ENCODE measurements at regions not wholly inside any gene's neighbourhood (a gene's known extent, or its start where the extent isn't known, plus 50 kb on each side); places are given as distances from the start of the nearest gene placed in this dataset.

DNA sequence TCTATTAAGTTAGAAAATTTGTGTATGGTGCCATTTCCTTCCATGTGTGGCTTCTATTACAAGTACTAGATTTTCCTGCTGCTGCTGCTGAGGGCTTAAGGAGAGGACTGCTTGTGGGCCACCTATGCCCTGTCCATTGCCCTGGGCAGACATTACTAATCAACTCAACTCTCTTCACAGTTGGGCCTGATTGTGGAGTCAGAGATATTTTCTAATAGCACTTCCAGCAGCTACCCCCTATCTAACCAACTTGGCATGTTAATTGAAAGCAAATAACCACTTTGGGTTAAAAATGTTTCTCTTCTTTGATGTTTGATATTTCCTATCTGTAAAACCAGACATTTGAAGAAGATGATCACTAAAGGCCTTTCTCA, 242.0 kb downstream of the EDEM1 start:
- DNase-seq, result peak; percentile 58

DNA sequence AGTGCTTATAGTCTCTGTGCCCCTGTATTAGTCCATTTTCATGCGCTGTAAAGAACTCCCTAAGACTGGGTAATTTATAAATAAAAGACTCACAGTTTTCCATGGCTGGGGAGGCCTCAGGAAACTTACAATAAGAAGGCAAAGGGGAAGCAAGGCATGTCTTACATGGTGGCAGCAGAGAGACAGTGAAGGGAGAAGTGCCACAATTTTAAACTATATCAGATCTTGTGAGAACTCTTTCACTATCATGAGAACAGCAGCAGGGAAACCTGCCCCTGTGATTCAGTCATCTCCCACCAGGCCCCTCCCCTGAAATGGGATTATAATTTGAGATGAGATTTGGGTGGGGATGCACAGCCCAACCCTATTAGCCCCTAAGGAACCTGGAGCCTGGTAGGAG, 243.2 kb downstream of the EDEM1 start:
- DNase-seq, result no peak

DNA sequence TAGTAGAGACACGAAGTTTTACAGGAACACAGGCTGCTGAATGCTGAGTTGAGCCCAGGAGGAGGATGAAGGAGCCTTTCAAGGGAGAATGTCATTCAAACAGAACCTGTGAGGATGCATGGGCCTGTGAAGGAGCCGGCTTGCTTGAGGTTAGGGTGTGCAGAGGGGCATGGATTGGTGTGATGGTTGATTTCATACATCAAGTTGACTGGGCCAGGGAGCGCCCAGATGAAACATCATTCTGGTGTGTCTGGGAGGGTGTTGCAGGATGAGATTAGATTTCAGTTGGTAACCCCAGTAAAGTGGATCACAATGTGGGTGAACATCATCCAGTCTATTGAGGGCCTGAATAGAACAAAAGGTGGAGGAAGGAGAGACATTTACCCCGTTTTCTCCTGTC, 243.6 kb downstream of the EDEM1 start:
- DNase-seq, result peak; percentile 40

DNA sequence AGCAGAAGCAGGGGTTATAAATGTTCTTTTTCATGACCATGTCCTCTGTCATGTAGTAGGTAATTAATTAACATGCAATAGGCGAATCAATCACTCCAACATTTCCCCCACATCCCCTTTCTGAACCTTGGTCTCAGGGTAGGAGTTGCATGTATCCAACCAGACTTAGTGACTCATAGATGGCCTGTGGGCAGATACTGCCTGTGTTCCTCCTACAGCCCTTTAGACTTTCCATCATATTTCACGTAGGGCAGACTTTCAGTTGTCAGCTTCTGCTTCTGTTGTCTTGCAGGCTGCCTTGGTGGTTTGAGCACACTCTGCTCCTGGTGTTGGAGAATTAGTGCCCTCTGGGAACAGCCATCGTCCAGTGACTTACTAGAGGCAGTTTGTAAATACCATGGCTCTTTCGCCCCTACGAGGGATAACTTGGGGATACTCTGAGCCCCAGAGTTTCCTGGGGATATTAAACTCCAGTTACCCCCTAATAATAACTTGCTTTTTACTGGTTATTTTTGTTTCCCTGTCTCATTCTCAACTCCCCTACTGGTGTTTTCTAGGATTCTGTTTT, 244.4 kb downstream of the EDEM1 start:
- DNase-seq, result no peak

DNA sequence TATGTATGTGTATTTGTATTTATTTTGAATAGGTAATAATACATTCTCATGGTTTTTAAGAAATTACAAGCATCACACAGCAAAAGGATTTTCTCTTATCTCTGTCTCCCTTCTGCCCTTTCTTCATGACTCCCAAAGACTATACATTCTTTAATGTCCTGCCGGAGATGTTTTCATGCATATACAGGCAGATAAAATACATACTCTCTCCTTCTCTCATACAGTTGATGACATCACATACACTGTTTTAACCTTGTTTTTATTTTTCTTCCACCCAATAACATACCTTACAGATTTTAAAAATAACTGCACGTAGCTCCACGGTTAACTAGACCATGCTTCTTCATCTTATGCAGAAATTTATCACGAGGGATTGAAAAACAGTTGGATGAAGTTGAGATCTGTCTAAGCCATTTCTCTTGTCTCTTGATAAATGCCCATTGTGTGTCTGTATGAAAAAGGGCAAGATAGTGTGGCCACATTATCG, 249.8 kb downstream of the EDEM1 start:
- DNase-seq, result peak; percentile 72

DNA sequence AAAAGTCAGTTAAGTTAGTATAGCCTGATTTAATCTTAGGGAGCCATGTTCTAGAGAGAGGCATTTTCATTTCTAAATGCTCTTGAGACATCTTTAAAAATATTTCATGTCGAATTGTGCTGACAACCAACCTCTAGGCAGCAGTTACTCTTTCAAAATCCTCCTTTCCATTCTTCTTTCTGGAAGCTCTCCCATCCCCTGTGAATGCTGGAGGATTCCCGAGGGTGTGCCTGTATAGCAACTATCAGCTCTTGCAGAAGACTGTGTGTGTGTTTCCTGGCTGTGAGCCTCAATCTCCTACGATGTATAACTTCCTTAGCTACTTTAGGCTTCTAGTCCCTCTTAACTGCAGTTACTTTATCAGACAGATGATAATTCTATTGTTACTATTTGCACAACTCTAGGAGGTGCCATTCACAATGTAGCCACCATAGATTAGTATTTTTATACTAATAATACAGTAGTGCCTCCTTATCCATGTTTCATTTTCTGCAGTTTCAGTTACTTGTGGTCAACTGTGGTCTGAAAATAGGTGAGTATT, 250.3 kb downstream of the EDEM1 start:
- peak; percentile 63 for DNase-seq

DNA sequence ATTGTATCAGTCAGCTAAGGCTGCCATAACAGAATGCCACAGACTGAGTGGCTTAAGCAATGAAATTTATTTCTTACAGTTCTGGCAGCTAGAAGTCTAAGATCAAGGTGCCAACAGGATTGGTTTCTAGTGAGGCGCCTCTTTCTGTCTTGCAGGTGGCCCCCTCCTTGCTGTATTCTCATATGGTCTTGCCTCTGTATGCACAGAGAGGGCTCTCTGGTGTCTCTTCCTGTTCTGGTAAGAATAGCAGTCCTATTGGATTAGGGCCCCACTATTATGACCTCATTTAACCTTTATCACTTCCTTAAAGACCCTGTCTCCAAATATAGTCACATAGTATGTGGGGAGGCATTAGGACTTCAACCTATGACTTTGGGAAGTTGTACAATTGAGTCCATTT, 253.9 kb downstream of the EDEM1 start:
- no peak for DNase-seq

DNA sequence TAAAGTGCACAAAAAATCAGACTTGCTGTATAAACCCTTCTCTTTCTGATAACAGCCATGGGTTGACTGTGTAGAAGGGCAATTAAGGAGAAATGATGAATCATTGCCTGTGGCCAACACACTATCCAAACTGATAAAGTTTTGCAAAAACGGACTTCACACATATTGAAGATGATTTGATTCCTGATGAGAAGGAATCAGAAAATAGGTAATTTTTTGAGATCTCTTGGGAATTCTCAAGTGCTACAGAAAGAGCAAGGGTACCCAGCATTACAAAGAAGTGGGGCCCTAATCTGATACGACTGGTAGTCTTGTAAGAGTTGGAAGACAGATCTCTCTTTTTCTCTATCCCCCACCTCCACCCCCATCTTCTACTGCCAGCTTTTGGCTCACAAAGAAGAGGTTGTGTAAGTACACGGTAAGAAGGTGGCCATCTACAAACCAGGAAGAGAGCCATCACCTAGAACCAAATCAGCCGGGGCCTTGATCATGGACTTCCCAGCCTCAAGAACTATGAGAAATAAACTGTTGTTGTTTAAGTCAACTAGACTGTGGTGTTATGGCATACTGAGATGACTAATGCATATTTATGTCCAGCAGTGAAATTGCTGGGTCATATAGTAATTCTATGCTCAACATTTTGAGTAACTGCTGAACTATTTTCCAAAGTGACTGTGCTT, 254.7 kb downstream of the EDEM1 start:
- peak; percentile 79 for DNase-seq

DNA sequence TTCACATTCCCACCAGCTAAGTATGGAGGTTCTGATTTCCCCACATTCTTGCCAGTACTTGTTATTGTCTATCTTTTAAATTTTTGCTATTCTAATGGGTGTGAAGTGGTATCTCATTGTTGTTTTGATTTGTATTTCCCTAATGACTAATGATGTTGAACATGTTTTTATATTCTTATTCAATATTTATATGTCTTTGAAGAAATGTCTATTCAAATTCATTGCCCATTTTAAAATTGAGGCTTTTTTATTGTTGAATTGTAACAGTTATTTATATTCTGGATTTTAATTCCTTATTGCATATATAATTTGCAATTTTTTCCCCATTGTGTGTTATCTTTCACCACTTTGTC, 255.3 kb downstream of the EDEM1 start:
- no peak for DNase-seq

DNA sequence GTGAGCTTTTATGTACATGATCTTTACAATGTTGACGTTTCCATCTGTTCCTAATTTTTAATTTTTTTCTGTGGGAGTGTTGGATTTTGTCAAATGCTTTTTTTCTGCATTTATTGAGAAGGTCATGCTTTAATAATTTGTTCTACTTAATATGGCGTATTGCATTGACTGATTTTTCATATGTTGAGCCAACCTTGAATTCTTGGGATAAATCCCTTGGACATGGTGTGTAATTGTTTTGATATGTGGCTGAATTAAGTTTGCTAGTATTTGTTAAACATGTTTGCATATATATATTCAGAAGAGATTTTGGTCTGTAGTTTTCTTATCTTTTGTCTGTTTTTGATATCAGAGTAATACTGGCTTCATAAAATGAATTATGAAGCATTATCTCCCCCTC, 256.7 kb downstream of the EDEM1 start:
- DNase-seq, result no peak

DNA sequence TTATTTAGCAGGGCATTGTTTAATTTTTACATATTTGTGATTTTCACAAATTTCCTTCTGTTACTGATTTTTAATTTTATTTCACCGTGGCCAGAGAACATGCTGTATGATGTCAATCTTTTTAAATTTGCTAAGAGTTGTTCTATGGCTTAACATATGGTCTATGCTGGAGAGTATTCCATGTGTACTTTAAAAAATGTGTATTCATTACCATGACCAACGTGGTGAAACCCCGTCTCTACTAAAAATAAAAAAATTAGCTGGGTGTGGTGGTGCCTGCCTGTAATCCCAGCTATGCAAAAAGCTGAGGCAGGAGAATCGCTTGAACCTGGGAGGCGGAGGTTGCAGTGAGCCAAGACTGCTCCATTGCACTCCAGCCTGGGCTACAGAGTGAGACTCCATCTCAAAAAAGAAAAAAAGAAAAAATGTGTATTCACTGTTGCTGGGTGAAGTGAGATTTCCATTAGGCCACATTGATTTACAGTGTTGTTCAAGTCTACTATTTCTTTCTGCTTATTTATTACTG, 258.2 kb downstream of the EDEM1 start:
- DNase-seq, result no peak

DNA sequence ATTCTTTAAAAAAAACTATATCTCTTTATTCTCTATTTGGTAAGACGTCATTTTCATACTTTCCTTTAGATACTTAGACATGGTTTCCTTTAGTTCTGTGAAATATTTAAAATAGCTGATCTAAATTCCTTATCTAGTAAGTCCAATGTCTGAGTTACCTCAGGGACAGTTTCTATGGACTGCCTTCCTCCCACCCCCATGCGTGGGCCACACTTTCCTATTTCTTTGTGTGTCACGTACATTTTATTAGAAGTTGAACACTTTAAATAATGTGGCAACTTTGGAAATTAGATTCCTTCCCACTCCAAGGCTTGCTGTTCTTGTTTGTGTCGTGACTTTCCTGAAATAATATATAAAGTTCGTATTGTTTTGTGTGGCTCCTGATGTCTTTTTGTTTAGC, 260.7 kb downstream of the EDEM1 start:
- no peak for DNase-seq

DNA sequence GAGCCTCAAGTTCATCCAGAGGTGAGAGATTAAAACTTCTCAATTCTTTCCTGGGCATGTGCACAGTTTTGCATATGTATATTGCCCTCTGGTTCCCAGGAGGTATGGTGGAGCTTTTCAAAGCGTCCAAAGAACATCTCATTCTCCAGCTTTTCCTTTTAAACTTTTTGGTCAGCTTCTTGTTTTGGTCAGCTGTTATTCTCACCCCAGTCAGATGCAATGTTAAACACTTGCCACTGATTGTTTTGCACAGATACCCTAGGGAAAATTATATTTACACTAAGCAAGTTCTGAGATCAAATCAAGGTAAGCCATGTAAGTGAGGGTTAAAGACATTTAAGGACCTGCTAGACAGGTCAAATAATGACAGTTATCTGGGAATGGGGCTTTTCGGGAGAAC, 261.3 kb downstream of the EDEM1 start:
- no peak for DNase-seq

DNA sequence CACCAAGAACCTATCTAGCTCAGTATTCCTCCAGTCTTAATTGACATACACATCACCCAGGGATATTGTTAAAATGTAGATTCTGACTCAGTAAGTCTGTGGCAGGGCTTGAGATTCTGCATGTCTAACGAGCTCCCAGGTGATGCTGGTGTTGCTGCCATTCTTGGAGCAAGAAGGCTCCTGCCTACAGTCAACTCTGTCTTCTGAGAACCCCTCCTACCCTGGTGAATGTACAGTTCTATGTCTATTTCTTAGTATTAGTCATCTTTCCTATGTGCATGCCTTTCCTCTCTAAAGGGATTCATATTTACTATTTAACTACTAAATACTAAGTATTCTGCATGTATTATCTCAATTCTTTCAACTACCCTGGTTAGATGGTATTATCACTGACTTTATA, 268.7 kb downstream of the EDEM1 start:
- no peak for DNase-seq

DNA sequence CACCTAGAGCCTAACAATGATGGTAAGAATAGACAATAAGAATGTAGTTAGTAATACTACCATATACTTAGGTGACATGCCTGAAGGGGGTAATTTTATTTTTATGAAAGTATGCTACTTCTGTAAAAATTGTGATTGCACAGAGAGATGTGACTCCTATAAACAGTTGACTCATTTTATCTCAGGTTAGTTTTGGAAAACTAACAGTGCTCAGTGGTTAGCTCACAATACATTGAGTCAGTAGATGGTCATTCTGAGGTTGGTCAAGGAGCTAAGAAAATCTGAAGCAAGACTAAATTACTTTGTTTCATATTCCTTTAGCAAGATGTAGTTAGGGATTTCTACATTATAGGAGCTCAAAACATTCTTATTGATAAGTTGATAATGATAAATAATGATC, 271.0 kb downstream of the EDEM1 start:
- no peak for DNase-seq

DNA sequence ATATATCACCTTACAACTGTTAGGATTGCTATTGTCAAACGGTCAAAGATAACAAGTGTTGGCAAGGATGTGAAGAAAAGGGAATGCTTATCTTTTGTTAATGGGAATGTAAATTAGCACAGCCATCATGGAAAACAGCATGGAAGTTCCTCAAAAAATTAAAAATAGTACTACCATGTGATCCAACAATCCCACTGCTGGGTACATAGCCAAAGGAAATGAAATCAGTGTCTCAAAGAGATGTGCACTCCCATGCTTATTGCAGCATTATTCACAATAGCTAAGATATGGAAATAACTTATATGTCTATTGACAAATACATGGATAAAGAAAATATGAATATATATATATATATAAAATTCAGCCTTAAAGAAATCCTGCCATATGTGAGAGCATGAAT, 274.6 kb downstream of the EDEM1 start:
- DNase-seq, result no peak

DNA sequence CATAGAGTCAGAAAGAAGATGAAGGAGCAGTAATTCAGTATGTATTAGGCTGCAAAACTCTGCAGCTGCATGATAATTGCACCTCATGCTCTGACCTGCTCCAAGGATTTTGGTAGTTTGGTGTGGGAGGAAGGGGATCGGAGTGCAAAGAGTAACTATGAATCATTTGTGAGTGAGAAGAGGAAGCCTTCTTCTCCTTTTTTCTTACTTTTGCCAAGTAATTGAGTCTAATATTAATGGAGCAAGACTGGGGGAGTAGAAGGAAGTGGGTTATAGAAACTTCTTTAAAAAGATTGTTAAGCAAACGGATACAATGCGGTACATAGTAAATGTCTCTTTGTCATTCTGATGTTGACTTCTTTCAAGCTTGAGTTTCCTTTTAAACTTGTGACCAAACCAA, 276.5 kb downstream of the EDEM1 start:
- peak; percentile 38 for DNase-seq

DNA sequence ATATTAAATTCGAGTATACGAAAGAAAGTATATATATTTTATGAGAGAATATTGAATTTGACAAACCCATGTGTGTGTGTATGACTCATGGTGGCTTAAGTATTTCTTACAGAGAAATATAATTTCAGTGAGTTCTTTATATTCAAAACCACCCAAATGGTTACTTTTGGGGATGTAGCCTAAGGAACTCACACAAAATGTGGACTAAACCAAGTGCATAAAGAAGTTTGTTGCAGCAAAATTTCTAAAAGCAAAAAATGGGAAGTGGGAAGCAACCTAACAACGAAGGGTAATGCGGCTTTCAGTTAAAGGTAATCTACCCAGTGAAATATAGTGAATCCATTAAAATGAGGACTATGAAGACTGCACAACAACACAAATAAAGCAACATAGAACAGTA, 277.1 kb downstream of the EDEM1 start:
- DNase-seq, result peak; percentile 14

DNA sequence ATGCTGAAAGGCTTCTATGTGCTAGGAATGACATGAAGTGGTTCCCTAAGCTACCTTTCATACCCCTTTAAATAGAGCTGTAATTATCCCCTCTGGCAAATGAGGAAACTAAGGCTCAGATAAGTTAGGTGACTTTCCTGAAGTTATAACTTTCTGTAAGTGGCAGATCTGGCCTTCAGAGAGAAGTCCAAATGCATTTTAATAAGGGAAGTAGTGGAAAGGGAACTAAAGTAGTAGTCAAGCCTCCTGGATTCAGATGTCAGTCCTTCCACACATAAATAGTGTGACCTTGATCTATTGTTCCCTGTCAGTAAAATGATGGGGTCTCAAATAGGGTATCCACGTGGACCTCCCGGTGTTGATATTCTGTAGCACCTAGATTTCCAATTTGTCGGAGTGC, 277.7 kb downstream of the EDEM1 start:
- DNase-seq, result no peak

DNA sequence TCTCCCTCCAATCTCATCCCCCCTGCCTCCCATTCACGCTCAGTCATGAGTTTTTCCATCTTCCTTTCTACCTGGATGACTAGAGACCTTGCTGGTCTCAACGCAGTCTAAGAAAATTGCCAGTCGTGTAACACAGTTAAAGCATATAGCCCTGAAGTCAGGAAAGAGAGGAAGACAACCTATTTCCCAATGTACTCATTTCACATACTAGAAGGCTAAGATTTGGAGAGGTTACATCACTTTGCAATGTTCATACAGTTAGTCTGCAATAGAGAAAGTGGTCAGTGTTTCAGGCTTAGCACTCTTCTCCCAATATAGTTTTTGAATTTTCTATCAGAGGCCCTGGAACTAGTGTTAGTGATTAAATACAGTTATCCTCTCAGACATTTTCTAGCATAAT, 278.6 kb downstream of the EDEM1 start:
- no peak for DNase-seq

DNA sequence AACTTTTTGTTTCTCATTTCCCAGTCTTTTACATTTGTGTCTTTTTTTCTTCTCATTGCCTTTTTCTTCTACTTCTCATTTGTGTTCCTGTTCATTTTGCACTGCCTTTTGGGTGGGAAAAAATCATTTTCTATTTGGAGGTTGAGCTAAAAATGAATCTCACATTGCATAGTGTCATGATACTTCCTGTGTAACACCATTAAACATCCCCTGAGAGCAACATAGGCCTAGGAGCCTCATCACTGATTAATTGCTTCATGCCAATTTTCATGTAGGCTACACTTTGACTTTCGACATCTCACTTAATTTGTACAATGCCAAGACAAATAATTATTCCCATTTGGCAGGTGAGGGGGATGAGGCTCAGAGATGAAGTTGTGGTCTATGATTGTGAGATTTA, 279.2 kb downstream of the EDEM1 start:
- DNase-seq, result no peak

DNA sequence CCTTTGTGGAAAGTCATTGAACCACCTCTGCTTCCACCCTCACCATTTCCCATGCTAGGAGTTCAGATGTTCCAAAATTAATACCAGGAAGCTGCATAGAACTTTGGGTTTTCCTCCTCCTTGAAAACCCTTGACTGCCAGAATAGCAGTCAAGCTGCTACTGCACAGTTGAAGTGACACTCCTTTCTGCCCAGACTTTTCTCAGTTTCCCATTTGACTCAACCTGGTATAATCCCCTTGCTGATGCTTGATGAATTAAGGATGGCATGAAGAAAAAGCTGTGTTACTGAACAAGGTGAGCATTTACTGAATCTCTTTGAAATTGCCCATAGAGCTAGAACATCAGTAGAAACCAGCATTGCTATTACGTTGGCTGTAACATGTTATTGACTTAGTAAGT, 286.0 kb downstream of the EDEM1 start:
- no peak for DNase-seq

DNA sequence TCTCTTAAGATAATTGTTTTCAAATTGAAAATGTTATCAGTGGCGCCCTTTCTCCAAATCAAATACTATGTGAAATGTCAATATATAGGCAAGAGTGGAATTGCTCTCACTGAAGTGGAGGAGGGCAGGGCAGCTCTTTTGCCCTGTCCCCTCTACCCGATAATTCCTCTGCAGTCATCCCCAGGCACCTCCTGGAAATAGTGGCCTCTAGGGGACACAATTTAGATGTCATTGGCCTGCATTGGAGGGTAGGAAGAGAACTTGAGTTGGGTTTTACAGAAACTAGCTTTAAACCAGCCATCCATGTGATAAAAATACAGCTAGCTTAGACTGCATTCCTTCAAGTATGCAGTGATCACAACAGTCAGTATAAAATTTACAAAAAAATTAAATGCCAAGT, 288.9 kb downstream of the EDEM1 start:
- DNase-seq, result no peak

DNA sequence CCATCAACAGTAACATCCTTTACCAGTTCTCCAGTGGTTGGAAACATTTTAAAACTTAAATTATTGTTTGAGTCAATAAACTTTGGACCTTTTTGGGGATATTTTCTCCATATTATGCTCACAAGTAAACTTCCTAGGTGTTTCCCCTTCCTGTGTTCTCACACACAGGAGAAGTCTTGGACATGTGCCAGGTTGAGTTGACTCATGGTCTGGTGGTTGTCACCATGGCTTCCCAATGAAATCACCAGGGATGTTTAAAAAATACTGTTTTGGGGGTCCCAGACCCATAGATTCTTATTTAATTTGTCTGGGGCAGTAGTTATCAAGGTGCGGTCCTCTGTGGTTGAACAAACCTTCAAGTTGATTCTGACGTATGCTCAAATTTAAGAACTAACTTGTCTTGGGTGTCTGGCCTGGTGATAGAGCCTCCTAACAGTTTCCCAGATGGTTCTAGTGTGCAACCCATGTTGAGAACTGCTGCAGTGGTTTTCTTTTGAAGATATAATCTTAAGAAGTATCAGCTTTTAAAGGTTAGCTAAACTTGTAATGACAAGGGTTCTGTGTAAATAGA, 291.8 kb downstream of the EDEM1 start:
- peak; percentile 64 for DNase-seq
